Glomerular endothelial cell (primary cell): ENCODE measurements at regions not wholly inside any gene's neighbourhood (a gene's known extent, or its start where the extent isn't known, plus 50 kb on each side); places are given as distances from the start of the nearest gene placed in this dataset.
"Not testable (repeated sequence)": the region's sequence is repeated elsewhere in the genome, so short reads cannot be mapped to it uniquely, and the experiment has no call there.

Experiments used
- DNase-seq: peaks from one replicate; pipeline ENCODE4 v3.0.0-alpha.2; 2011; ENCODE audit warnings: low read depth, low spot score; ENCODE audit errors: extremely low read depth

GRCh38 chr2:58731488-58731869 is 490.4 kb upstream of the FANCL start:
- DNase-seq = no peak

GRCh38 chr2:58730764-58731487 is 489.8 kb upstream of the FANCL start:
- no peak for DNase-seq

GRCh38 chr2:58727981-58728656 is 487.0 kb upstream of the FANCL start:
- DNase-seq = no peak

GRCh38 chr2:58721912-58722591 is 480.9 kb upstream of the FANCL start:
- DNase-seq = no peak

- DNase-seq = no peak
Measured at GRCh38 chr2:58720770-58721697, 479.9 kb upstream of the FANCL start.

GRCh38 chr2:58720033-58720769 is 479.1 kb upstream of the FANCL start:
- no peak for DNase-seq

GRCh38 chr2:58715344-58715743 is 474.2 kb upstream of the FANCL start:
- no peak for DNase-seq

GRCh38 chr2:58714238-58714637 is 473.1 kb upstream of the FANCL start:
- no peak for DNase-seq

- DNase-seq = no peak
Measured at GRCh38 chr2:58710795-58711279, 469.7 kb upstream of the FANCL start.

- DNase-seq = no peak
Measured at GRCh38 chr2:58709687-58710354, 468.7 kb upstream of the FANCL start.

- no peak for DNase-seq
Measured at GRCh38 chr2:58709274-58709673, 468.1 kb upstream of the FANCL start.

- DNase-seq = no peak
Measured at GRCh38 chr2:58708565-58708964, 467.4 kb upstream of the FANCL start.

GRCh38 chr2:58702302-58702885 is 461.3 kb upstream of the FANCL start:
- DNase-seq = peak; percentile 22

GRCh38 chr2:58701688-58702301 is 460.7 kb upstream of the FANCL start:
- DNase-seq = no peak

GRCh38 chr2:58700591-58700990 is 459.5 kb upstream of the FANCL start:
- DNase-seq = no peak

GRCh38 chr2:58699411-58699810 is 458.3 kb upstream of the FANCL start:
- DNase-seq = no peak

- DNase-seq = no peak
Measured at GRCh38 chr2:58698620-58699019, 457.5 kb upstream of the FANCL start.

GRCh38 chr2:58694114-58694513 is 453.0 kb upstream of the FANCL start:
- DNase-seq = not testable (repeated sequence)

GRCh38 chr2:58691041-58691440 is 449.9 kb upstream of the FANCL start:
- not testable (repeated sequence) for DNase-seq
